Esophagus squamous epithelium (tissue), 5 donors: ENCODE measurements at regions not wholly inside any gene's neighbourhood (a gene's known extent, or its start where the extent isn't known, plus 50 kb on each side); places are given as distances from the start of the nearest gene placed in this dataset.

Experiments
- DNase-seq: peaks from one replicate; lab custom pipeline; 2025; lab: John Stamatoyannopoulos, UW
- H3K27ac ChIP-seq, 4 donors: fragments of 200-600 bp; sonication (generic); one replicate each; pipeline ENCODE4 v1.5.1; 2016 to 2019; ENCODE audit warnings: mild to moderate bottlenecking in 1 of 4
- H3K27me3 ChIP-seq, 4 donors: fragments of 200-600 bp; sonication (generic); 1 replicate in 3 of 4; 2 replicates in 1 of 4; pipeline versions ENCODE4 v1.5.1 to v1.6.0; 2017 to 2021; ENCODE audit warnings: antibody characterized with exemption in 1 of 4
- H3K36me3 ChIP-seq, 3 donors: fragments of 200-600 bp; sonication (generic); one replicate each; pipeline ENCODE4 v1.5.1; 2016 to 2019
- H3K4me1 ChIP-seq, 3 donors: fragments of 200-600 bp; sonication (generic); one replicate each; pipeline ENCODE4 v1.5.1; 2017 to 2019
- H3K4me3 ChIP-seq, 4 donors: fragments of 200-600 bp; sonication (generic); 1 replicate in 3 of 4; 2 replicates in 1 of 4; pipeline ENCODE4 v1.5.1; 2016 to 2019; ENCODE audit warnings: mild to moderate bottlenecking in 2 of 4, moderate library complexity in 1 of 4
- H3K9me3 ChIP-seq, 3 donors: fragments of 200-600 bp; sonication (generic); one replicate each; pipeline ENCODE4 v1.5.1; 2016 to 2019
- POLR2A ChIP-seq, 4 donors: fragments of 450-650 bp; IDR thresholded peaks; one replicate each; pipeline ENCODE4 v1.6.1; 2017; ENCODE audit warnings: antibody characterized with exemption in 4 of 4, mild to moderate bottlenecking in 4 of 4, moderate library complexity in 3 of 4
- WGBS, 2 donors: methylation state at CpG; one replicate each; pipeline ENCODE4 v1.1.5; 2018; 5-methylcytosine and 5-hydroxymethylcytosine counted together
- intact Hi-C: fragments of 100-400 bp; cut with DNase I; formaldehyde crosslinking; loops from one replicate; pipeline ENCODE4 v1.15.0; 2022
- TF ChIP-seq, protein P1 (sequence below), 6 experiments: fragments of 450-650 bp in 4 of 6; fragments of 200-600 bp in 2 of 6; sonication (generic) in 2 of 6; IDR thresholded peaks; one replicate each; pipeline ENCODE4 v1.5.1; 2016 to 2019; ENCODE audit warnings: antibody characterized with exemption in 6 of 6, mild to moderate bottlenecking in 4 of 6, moderate library complexity in 4 of 6
- donor health status: DM: yes; HTN: yes; CAD: no.

DNA sequence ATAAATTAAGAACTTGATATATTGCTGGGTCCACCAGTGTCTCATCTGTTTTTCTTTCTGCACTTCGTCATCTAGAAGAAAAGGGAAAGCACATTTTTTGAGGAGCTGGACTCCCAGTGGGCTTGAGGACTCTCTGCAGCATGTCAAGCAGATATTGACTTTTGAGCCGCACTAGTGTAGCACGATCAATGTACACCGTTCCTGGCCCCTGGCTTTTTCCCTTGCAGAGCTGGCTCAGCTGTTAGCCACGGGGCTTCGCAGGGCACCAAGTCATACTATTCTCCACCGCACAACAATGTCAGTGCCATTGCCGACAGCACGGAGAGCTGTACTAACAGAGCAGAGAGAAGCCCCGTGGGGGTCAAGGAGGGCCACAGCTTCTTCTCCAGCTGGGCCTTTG lies 235.4 kb upstream of the HABP2 start:
- intact Hi-C loops, result no loop called here
- Histone ChIP-seq H3K9me3 (no peaks in the 10 kb centered on the region), H3K4me3 (no peak overlapping the region), H3K4me1 (no peaks in the 10 kb centered on the region), H3K27me3 (peaks cover 0 to 31% (median 0%) of the 10 kb centered on the region in 4 donors), H3K36me3 (no peaks in the 10 kb centered on the region), H3K27ac (no peak overlapping the region)
- TF ChIP-seq, protein P1, sequence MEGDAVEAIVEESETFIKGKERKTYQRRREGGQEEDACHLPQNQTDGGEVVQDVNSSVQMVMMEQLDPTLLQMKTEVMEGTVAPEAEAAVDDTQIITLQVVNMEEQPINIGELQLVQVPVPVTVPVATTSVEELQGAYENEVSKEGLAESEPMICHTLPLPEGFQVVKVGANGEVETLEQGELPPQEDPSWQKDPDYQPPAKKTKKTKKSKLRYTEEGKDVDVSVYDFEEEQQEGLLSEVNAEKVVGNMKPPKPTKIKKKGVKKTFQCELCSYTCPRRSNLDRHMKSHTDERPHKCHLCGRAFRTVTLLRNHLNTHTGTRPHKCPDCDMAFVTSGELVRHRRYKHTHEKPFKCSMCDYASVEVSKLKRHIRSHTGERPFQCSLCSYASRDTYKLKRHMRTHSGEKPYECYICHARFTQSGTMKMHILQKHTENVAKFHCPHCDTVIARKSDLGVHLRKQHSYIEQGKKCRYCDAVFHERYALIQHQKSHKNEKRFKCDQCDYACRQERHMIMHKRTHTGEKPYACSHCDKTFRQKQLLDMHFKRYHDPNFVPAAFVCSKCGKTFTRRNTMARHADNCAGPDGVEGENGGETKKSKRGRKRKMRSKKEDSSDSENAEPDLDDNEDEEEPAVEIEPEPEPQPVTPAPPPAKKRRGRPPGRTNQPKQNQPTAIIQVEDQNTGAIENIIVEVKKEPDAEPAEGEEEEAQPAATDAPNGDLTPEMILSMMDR (IDR thresholded peaks at IDR 0.05), result no peak
- TF ChIP-seq POLR2A (IDR thresholded peaks at IDR 0.05), result no peak
- 66 to 94% methylated on average over 4 to 10 of the region's 10 CpGs for WGBS, 2 donors
- no peak for DNase-seq

DNA sequence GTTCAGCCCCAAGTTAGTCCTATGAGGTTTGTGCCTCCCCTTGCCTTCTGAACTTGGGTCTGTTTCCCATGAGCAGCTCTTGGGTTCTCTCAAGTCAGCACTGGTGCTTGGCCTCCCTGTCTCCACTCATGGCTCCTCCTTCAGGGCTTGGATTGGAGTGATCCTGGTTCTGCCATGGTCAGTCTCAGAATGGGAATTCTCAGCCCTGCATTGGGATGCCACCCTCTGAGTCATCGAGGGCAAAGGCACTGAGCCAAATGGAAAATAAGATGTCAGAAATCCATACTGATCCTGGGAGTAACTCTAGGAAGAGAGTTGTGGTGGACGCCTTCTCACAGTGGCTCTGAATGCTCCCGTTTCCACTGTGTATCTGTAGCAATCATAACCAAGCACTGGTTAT lies 233.4 kb upstream of the HABP2 start:
- Histone ChIP-seq H3K36me3 (no peaks in the 10 kb centered on the region), H3K9me3 (no peaks in the 10 kb centered on the region), H3K4me3 (no peak overlapping the region), H3K27ac (no peak overlapping the region), H3K27me3 (peaks cover 0 to 24% (median 0%) of the 10 kb centered on the region in 4 donors), H3K4me1 (no peaks in the 10 kb centered on the region)
- no peak for DNase-seq
- WGBS, 2 donors, result 96 to 100% methylated on average over 2 of the region's 3 CpGs
- TF ChIP-seq, protein P1 (IDR thresholded peaks at IDR 0.05), result no peak
- no peak for TF ChIP-seq POLR2A (IDR thresholded peaks at IDR 0.05)
- intact Hi-C loops, result no loop called here

DNA sequence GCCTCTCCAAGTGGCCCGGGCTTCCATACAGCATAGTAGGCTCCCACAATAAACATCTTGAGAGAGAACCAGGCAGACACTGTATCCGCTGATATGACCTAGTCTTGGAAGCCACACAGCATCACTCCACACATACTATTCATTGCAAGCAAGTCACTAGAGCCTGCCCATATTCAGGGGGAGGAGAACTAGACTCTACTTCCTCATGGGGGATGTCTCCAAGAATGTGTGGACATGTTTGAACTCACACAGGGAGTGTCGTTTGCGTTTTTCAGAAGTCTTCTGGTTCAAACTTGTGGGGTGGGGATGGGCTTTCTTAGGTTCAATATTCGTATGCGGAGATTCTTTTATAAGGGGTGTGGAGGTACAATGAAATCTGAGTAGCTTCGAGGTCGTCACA lies 232.6 kb upstream of the HABP2 start:
- H3K9me3 ChIP-seq, result no peaks in the 10 kb centered on the region
- H3K27ac ChIP-seq, result no peak overlapping the region
- H3K4me3 ChIP-seq, result no peak overlapping the region
- no peaks in the 10 kb centered on the region for H3K4me1 ChIP-seq
- TF ChIP-seq, protein P1 (IDR thresholded peaks at IDR 0.05), result no peak
- TF ChIP-seq POLR2A (IDR thresholded peaks at IDR 0.05), result no peak
- H3K27me3 ChIP-seq, result peaks cover 0 to 17% (median 0%) of the 10 kb centered on the region in 4 donors
- DNase-seq, result no peak
- WGBS, 2 donors, result 75 to 86% methylated on average over 5 to 8 of the region's 8 CpGs
- no peaks in the 10 kb centered on the region for H3K36me3 ChIP-seq
- intact Hi-C loops, result no loop called here

DNA sequence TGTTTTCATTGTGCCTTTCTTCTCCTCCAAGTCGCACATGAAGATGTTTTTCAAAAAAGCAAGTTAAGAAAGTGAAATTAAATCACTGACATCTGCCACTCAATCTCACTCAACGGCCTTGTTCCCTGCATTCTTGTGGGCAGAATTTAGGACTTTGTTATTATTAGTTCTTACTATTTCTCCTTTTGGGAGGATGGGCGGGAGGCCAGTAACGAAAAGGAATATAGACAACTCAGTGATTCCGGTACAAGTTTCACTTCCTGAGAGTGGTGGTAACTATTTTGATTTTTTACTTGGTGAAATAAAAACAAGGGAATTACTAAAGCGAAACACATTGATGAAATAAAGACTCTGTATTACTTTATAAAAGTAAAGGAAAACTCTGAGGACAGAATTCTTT lies 231.9 kb upstream of the HABP2 start:
- no peak for DNase-seq
- no peak overlapping the region for H3K27ac ChIP-seq
- H3K4me1 ChIP-seq, result no peaks in the 10 kb centered on the region
- no peak for TF ChIP-seq POLR2A (IDR thresholded peaks at IDR 0.05)
- TF ChIP-seq, protein P1 (IDR thresholded peaks at IDR 0.05), result no peak
- intact Hi-C loops, result no loop called here
- H3K27me3 ChIP-seq, result peaks cover 0 to 16% (median 0%) of the 10 kb centered on the region in 4 donors
- H3K4me3 ChIP-seq, result no peak overlapping the region
- no peaks in the 10 kb centered on the region for H3K9me3 ChIP-seq
- WGBS, 2 donors, result 54 to 76% methylated on average over 6 of the region's 6 CpGs
- no peaks in the 10 kb centered on the region for H3K36me3 ChIP-seq

DNA sequence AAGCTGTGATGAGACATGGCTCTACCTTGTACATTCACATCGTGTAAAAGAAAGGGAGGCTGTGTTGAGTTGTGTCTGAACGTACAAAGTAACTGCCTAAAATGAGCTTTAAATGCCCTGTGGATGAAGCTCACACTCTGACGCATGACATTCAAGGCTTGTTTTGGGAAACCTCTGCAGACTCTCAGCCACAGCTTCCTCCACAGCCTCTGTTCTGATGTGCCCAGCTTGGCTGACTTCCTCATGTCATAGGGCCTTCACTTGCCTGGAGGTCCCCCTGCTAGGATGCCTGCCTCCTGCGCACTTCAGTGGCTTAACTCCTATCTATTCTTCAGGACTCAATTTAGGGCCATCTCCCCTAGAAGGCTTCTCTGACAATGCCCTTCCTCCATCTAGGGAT lies 230.0 kb upstream of the HABP2 start:
- Histone ChIP-seq H3K36me3 (no peaks in the 10 kb centered on the region), H3K4me1 (peaks cover 0 to 6% (median 0%) of the 10 kb centered on the region in 3 donors), H3K9me3 (no peaks in the 10 kb centered on the region), H3K4me3 (no peak overlapping the region), H3K27ac (no peak overlapping the region), H3K27me3 (peaks cover 0 to 1% (median 0%) of the 10 kb centered on the region in 4 donors)
- intact Hi-C loops, result no loop called here
- WGBS, 2 donors, result 69 to 77% methylated on average over 3 to 4 of the region's 4 CpGs
- no peak for DNase-seq
- TF ChIP-seq, protein P1 (IDR thresholded peaks at IDR 0.05), result no peak
- TF ChIP-seq POLR2A (IDR thresholded peaks at IDR 0.05), result no peak
